AG08395 (cell line): ENCODE measurements at regions not wholly inside any gene's neighbourhood (a gene's known extent, or its start where the extent isn't known, plus 50 kb on each side); places are given as distances from the start of the nearest gene placed in this dataset.
"Not testable (repeated sequence)": the region's sequence is repeated elsewhere in the genome, so short reads cannot be mapped to it uniquely, and the experiment has no call there.

Source experiments
- DNase-seq: peaks from one replicate; pipeline ENCODE4 v3.0.0; 2012; ENCODE audit warnings: mixed read lengths, low spot score

DNA sequence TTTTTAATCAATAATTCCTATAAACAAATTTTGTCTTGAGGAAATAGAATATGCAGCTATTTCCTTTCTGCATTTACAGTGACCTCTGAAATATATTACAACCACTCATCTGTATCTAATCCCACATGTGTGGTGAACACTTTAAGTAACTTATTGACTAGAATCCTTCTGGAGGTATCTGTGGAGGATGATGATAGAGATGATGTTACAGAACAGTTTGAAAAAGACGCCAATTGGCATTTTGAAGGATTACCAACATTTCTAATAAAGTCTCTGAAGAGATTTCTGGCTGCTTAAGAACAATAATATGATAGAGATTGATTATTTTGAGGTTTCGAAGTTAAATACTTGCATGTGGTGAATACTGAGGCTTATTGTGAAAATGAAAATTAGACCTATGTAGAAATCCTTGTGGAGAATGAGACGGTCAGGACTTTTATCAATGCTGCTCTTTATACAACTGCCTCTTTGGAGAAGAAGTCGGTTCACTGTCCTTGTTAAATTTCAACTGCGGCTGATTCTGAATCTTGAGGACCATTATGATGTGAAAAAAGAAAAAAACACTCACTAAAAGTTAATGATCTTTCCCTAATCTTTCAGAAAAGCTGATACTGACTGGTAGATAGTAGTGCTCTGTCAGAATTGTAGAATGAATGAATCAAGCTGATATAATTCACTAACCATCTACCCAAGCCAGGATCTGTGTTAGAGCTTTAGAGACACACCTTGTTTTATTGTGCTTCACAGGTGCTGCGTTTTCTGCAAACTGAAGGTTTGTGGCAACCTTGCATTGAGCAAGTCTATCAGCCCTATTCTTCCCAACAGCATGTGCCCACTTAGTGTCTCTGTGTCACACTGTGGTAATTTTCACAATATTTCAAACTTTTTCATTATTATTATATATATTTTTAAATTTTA lies 204.7 kb downstream of the SPRY1 start:
- DNase-seq = no peak

GRCh38 chr4:123602007-123602406 lies 205.4 kb downstream of the SPRY1 start:
- no peak for DNase-seq

DNA sequence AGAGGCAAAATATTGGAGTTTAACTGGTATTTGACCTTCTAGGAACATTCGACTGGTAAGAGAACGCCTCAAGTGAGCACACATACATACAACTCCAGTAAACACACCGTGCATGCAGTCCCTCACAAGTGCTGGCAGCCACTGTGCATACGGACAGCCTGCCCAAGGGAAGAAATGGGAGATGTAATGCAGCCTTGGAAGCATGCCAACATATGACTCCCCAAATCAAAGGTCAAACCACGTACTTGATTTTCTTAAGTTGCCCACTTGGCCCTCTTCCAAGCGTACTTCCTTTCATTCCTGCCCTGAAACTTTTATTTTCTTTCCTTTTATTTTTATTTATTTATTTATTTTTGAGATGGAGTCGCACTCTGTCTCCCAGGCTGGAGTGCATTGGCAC lies 206.6 kb downstream of the SPRY1 start:
- no peak for DNase-seq

GRCh38 chr4:123605797-123606196 lies 209.2 kb downstream of the SPRY1 start:
- DNase-seq = not testable (repeated sequence)

- DNase-seq = no peak
Observed at GRCh38 chr4:123606336-123606735, 209.7 kb downstream of the SPRY1 start.

- DNase-seq = no peak
Observed at GRCh38 chr4:123606946-123607542, 210.4 kb downstream of the SPRY1 start.

DNA sequence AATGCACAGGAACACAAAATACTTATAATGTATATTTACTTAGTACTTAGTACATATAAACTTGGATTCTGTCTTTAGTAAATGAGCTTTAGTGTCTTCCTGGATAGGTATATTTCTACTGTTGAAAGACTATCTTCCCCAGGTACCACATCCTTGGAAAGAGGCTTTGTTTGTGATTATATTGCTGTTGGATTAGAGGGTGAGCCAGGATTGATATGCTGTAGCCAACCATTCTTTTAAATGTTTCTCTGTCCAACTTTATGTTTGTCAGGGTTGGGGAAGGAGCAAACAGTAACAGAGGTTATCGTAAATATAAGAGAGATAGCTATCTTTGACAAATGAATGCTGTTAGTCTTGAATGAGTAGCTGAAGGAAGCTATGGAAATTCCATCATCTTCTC lies 213.2 kb downstream of the SPRY1 start:
- no peak for DNase-seq

DNA sequence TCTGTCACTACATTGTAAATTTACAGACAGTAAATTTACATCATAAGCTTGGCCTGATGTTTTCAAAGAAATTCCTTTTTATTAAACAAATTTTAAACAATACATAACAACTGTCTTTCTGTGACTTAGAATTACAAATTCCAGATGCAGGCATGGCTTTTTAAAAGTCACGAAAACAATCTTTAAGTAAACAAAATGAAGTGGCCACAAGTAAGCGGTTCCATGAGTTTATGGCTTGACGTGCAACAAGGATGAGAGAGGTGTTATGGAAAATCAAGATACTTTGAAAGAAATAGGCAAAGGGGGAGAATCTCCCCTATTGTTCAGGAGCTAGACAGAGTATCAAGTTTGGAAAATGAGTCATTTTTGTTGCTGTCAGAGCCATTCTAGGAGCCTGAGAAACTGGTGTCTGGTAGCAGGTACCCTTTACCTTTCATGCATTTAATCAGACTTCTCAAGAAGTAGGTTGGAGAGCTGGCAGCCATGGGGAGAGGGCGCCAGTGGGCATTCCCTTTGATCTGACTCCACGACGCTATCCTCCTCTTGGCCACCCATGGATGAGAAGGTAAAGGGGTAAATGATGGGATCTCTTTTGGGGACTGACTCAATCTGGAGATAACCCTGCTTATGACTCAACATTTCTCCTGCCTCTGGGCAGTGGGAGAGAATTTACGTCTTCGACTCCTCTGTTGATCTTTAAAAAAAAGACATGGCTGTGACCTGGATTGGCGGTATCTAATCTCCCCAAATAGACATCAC lies 217.2 kb downstream of the SPRY1 start:
- no peak for DNase-seq

GRCh38 chr4:123615901-123616300 lies 219.3 kb downstream of the SPRY1 start:
- DNase-seq = no peak

DNA sequence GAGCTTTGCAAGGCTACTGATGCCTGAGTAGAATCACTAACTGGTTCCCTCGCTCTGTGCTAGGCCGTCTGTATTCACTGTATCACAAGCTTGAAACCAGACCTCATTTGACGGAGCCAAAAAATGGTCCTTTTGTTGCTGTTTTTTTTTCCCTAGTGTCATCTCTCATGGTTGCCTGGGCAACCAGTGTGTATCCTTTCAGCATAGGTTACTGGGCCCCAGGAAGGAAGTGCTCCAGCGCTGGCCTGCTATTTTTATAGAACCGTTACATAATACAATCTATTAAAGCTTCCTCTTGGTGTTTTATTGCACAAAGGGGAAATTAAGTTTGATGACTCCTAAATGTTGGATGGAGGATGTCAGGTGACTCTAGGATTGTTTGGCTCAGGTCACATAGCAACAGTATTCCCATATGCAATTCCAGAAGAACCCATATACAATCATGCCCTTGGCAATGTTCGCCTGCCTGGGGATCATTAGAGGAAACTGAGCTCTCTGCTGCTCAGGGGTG lies 220.4 kb downstream of the SPRY1 start:
- DNase-seq = peak; percentile 34

GRCh38 chr4:123617791-123618190 lies 221.2 kb downstream of the SPRY1 start:
- no peak for DNase-seq

- DNase-seq = no peak
Observed at GRCh38 chr4:123618606-123619005, 222.0 kb downstream of the SPRY1 start.

GRCh38 chr4:123619326-123619725 lies 222.7 kb downstream of the SPRY1 start:
- DNase-seq = no peak

GRCh38 chr4:123619895-123620294 lies 223.3 kb downstream of the SPRY1 start:
- DNase-seq = no peak

GRCh38 chr4:123621072-123621705 lies 224.6 kb downstream of the SPRY1 start:
- peak; percentile 38 for DNase-seq

- no peak for DNase-seq
Observed at GRCh38 chr4:123622572-123622971, 226.0 kb downstream of the SPRY1 start.

DNA sequence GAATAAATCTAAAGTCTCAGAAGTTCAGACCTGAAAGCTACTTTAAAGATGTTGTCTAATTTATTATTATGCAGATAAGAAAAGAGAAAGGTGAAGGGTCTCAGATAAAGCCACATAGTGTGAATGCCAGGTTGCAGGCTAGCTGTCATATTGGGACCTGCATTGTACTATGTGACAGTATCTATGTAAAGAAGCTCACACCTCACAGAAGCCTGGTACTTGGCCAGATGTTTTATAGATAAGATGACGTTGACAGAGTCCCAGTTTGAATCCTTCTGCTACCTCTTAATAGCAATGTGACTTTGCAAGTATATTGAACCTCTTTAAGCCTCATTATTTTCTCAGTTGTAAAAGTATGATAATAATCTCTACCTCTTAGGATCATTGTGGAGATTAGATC lies 227.0 kb downstream of the SPRY1 start:
- no peak for DNase-seq

GRCh38 chr4:123624959-123625358 lies 228.4 kb downstream of the SPRY1 start:
- DNase-seq = no peak

DNA sequence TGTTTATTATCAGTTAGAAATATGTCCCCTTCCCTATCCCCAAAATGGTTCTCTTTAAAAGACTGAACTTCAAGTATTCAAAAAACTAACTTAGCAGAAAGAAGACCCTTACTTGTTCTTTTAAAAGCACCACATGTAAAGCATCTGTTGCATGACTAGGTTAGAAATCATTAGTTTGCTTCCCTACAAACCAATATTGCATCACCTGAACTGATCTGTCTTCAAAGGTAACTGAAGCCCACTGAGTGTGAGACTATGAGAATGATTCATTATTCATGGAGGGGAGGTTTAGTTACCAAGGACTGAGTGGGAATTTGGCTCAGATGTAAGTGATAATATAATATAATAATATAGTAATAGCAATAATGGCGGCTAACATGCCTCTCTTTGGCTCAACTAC lies 231.7 kb downstream of the SPRY1 start:
- no peak for DNase-seq

GRCh38 chr4:123631786-123632692 lies 235.4 kb downstream of the SPRY1 start:
- peak; percentile 70 for DNase-seq

DNA sequence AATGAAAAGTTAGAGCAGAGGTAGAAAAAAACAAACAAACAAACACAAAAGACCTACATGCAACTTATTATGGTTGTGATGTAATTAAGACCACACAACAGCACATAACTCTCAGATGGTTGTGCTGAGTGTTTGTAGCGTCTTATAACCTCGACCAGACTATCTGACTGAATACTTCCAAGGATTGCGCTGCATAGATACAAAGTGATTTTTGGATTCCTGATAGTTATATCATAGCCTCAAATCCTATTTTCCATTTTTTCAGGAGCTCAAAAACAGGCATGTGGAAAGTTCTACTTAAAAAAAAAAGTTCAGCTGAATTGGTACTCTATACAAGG lies 236.1 kb downstream of the SPRY1 start:
- DNase-seq = no peak
